ENCODE measurements at regions not wholly inside any gene's neighbourhood (a gene's known extent, or its start where the extent isn't known, plus 50 kb on each side); places are given as distances from the start of the nearest gene placed in this dataset.

DNA sequence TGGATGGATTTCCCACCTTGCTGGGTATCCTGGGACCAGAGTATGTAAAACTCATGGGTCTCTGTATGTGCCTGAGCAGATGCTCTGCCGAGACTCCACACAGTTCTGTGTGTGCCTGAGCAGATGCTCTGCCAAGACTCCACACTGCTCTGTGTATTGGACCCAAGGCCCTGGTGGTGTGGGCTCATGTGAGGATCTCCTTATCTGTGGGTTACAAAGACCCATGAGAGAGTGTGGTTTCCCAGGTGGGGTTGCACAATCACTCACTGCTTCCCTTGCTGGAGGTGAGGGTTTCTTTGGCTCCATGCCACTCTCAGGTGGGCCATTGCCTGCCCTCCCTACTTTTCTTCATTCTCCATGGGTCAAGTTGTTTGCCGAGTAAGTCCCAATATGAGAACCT, 141.5 kb downstream of the TBC1D30 start:
- no peaks in the 10 kb centered on the region for H3K27me3 Mint-ChIP-seq (ENCODE audit: low read depth)
- H3K9me3 ChIP-seq (ENCODE audit: control insufficient read depth, low read depth, low read length) = no peaks in the 10 kb centered on the region

More for the DNA sequence above, 141.5 kb downstream of the TBC1D30 start:
- H3K27ac ChIP-seq (ENCODE audit: insufficient read length, low read depth, low read length) = no peak overlapping the region
- H2BK20ac ChIP-seq (ENCODE audit: low read depth, low read length, poor library complexity, severe bottlenecking) = no peak overlapping the region
- no peak overlapping the region for H2AK5ac ChIP-seq (ENCODE audit: insufficient read length, low read length)
- no peak overlapping the region for H3K9ac ChIP-seq (ENCODE audit: extremely low read depth, insufficient read length, low read length)
- WGBS (ENCODE audit: extremely low coverage, insufficient read length, low lambda C conversion rate) = no CpG with 5 or more reads among the region's 2 CpGs
- H3K4ac ChIP-seq (ENCODE audit: low read depth, low read length) = no peak overlapping the region
- H3K4me3 Mint-ChIP-seq = no peak overlapping the region
- no peaks in the 10 kb centered on the region for H3K23me2 ChIP-seq (ENCODE audit: insufficient read length, low read depth, low read length, poor library complexity, severe bottlenecking)
- H3K9me3 Mint-ChIP-seq = peaks cover 6 to 16% of the 10 kb centered on the region in 2 experiments
- H2AFZ ChIP-seq (ENCODE audit: low read length) = no peak overlapping the region
- H3K79me2 ChIP-seq (ENCODE audit: insufficient read depth, low read length) = no peaks in the 10 kb centered on the region
- DNase-seq = no peak
- no peaks in the 10 kb centered on the region for H3K4me1 ChIP-seq (ENCODE audit: insufficient read depth, low read length)
- no peak overlapping the region for H3K18ac ChIP-seq (ENCODE audit: insufficient read length, low read depth, low read length)
- H3K23ac ChIP-seq (ENCODE audit: insufficient read length, low read depth, low read length) = no peak overlapping the region
- no peak overlapping the region for H3T11ph ChIP-seq (ENCODE audit: low read length)
- no peak overlapping the region for H3K27ac Mint-ChIP-seq
- no peak overlapping the region for H2BK5ac ChIP-seq (ENCODE audit: insufficient read length, low read length)
- H3K4me1 Mint-ChIP-seq = peaks cover 3 to 4% of the 10 kb centered on the region in 2 experiments; a peak in 2 of 4 replicates
- no peak overlapping the region for H4K91ac ChIP-seq (ENCODE audit: insufficient read length, low read depth, low read length)
- peaks cover 2 to 15% (median 14%) of the 10 kb centered on the region in 3 experiments; a peak in 4 of 7 replicates for H3K36me3 Mint-ChIP-seq (ENCODE audit: insufficient read depth in 1 of 3, low read depth in 3 of 3)
- H3K56ac ChIP-seq (ENCODE audit: insufficient read length, low read depth, low read length) = no peak overlapping the region
- no peak overlapping the region for H2BK120ac ChIP-seq (ENCODE audit: low read depth, low read length, poor library complexity, severe bottlenecking)
- no peaks in the 10 kb centered on the region for H3K79me1 ChIP-seq (ENCODE audit: insufficient read depth, low read depth, low read length, poor library complexity, severe bottlenecking)
- H2BK12ac ChIP-seq (ENCODE audit: insufficient read length, low read depth, low read length) = no peak overlapping the region
- no peak overlapping the region for H3K4me2 ChIP-seq (ENCODE audit: insufficient read depth, insufficient read length, low read length)
- no peak overlapping the region for H4K8ac ChIP-seq (replicated peaks; ENCODE audit: insufficient read length, low read depth, low read length)
- H2BK15ac ChIP-seq (ENCODE audit: low read depth, low read length) = no peak overlapping the region
- TF ChIP-seq, protein P1, sequence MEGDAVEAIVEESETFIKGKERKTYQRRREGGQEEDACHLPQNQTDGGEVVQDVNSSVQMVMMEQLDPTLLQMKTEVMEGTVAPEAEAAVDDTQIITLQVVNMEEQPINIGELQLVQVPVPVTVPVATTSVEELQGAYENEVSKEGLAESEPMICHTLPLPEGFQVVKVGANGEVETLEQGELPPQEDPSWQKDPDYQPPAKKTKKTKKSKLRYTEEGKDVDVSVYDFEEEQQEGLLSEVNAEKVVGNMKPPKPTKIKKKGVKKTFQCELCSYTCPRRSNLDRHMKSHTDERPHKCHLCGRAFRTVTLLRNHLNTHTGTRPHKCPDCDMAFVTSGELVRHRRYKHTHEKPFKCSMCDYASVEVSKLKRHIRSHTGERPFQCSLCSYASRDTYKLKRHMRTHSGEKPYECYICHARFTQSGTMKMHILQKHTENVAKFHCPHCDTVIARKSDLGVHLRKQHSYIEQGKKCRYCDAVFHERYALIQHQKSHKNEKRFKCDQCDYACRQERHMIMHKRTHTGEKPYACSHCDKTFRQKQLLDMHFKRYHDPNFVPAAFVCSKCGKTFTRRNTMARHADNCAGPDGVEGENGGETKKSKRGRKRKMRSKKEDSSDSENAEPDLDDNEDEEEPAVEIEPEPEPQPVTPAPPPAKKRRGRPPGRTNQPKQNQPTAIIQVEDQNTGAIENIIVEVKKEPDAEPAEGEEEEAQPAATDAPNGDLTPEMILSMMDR (conservative IDR thresholded peaks at IDR 0.05) = no peak
- H3K14ac ChIP-seq (ENCODE audit: insufficient read depth, low read length) = no peak overlapping the region
- no peaks in the 10 kb centered on the region for H3K27me3 ChIP-seq (ENCODE audit: insufficient read depth, low read length)
- H4K20me1 ChIP-seq (ENCODE audit: control insufficient read depth, insufficient read depth, insufficient read length) = no peaks in the 10 kb centered on the region
- no peak overlapping the region for H4K5ac ChIP-seq (ENCODE audit: insufficient read length, low read depth, low read length)
